BE2C (cell line): ENCODE measurements at regions not wholly inside any gene's neighbourhood (a gene's known extent, or its start where the extent isn't known, plus 50 kb on each side); places are given as distances from the start of the nearest gene placed in this dataset.

Source experiments
- DNase-seq: peaks from one replicate; pipeline ENCODE4 v3.0.0-alpha.2; 2020
- H3K27me3 ChIP-seq: fragments of 250-450 bp; sonication (Bioruptor Pico); 2 replicates; pipeline ENCODE4 v1.5.1; 2020; ENCODE audit warnings: mild to moderate bottlenecking
- H3K36me3 ChIP-seq: fragments of 250-450 bp; sonication (Bioruptor Pico); 2 replicates; pipeline ENCODE4 v1.5.1; 2020; ENCODE audit warnings: mild to moderate bottlenecking
- H3K4me1 ChIP-seq: fragments of 250-450 bp; sonication (Bioruptor Pico); 2 replicates; pipeline ENCODE4 v1.5.1; 2020
- H3K4me3 ChIP-seq: 2 replicates; pipeline ENCODE4 v1.5.1; 2011; ENCODE audit warnings: low read depth, low read length
- H3K9me3 ChIP-seq: fragments of 250-450 bp; sonication (Bioruptor Pico); 2 replicates; pipeline ENCODE4 v1.5.1; 2020
- CTCF ChIP-seq: IDR thresholded peaks from 2 replicates; pipeline ENCODE4 v1.5.1; 2012; ENCODE audit warnings: mild to moderate bottlenecking, low read depth, low read length

- Histone ChIP-seq H3K9me3 (no peaks in the 10 kb centered on the region), H3K36me3 (no peaks in the 10 kb centered on the region), H3K4me1 (no peaks in the 10 kb centered on the region), H3K27me3 (no peaks in the 10 kb centered on the region), H3K4me3 (no peak overlapping the region)
- no peak for DNase-seq
- no peak for TF ChIP-seq CTCF
Measured at GRCh38 chr20:6480328-6481200, 286.9 kb upstream of the BMP2 start.

- no peak overlapping the region for H3K4me3 ChIP-seq
- no peaks in the 10 kb centered on the region for H3K27me3 ChIP-seq
- no peak for DNase-seq
- no peaks in the 10 kb centered on the region for H3K4me1 ChIP-seq
- no peaks in the 10 kb centered on the region for H3K36me3 ChIP-seq
- no peaks in the 10 kb centered on the region for H3K9me3 ChIP-seq
- TF ChIP-seq CTCF: no peak
Measured at GRCh38 chr20:6473197-6473596, 294.3 kb upstream of the BMP2 start.

- no peak for DNase-seq
- Histone ChIP-seq H3K27me3 (no peaks in the 10 kb centered on the region), H3K36me3 (no peaks in the 10 kb centered on the region), H3K4me3 (no peak overlapping the region), H3K4me1 (no peaks in the 10 kb centered on the region), H3K9me3 (no peaks in the 10 kb centered on the region)
- no peak for TF ChIP-seq CTCF
Measured at GRCh38 chr20:6471871-6472270, 295.6 kb upstream of the BMP2 start.

GRCh38 chr20:6471110-6471647, 296.3 kb upstream of the BMP2 start:
- no peak for DNase-seq
- no peaks in the 10 kb centered on the region for H3K9me3 ChIP-seq
- H3K36me3 ChIP-seq: no peaks in the 10 kb centered on the region
- H3K27me3 ChIP-seq: no peaks in the 10 kb centered on the region
- no peak overlapping the region for H3K4me3 ChIP-seq
- no peaks in the 10 kb centered on the region for H3K4me1 ChIP-seq
- no peak for TF ChIP-seq CTCF

- no peaks in the 10 kb centered on the region for H3K9me3 ChIP-seq
- no peak for TF ChIP-seq CTCF
- H3K36me3 ChIP-seq: no peaks in the 10 kb centered on the region
- H3K4me3 ChIP-seq: no peak overlapping the region
- H3K4me1 ChIP-seq: no peaks in the 10 kb centered on the region
- no peaks in the 10 kb centered on the region for H3K27me3 ChIP-seq
- no peak for DNase-seq
Measured at GRCh38 chr20:6469695-6470094, 297.8 kb upstream of the BMP2 start.
